22Rv1 (cell line): ENCODE measurements at regions not wholly inside any gene's neighbourhood (a gene's known extent, or its start where the extent isn't known, plus 50 kb on each side); places are given as distances from the start of the nearest gene placed in this dataset.

ENCODE experiments used
- CTCF ChIP-seq: fragments of 450-650 bp; IDR thresholded peaks from 2 replicates; pipeline ENCODE4 v1.5.1; 2017; ENCODE audit warnings: mild to moderate bottlenecking
- ZFX ChIP-seq: fragments of 450-650 bp; IDR thresholded peaks from 2 replicates; pipeline ENCODE4 v1.6.1; 2017; ENCODE audit warnings: antibody characterized with exemption, borderline replicate concordance

- no peak for TF ChIP-seq CTCF
- TF ChIP-seq ZFX: no peak
Observed at GRCh38 chr15:77764095-77764494, 131.4 kb upstream of the LINGO1 start.
